OCI-LY7 (cell line): ENCODE measurements at regions not wholly inside any gene's neighbourhood (a gene's known extent, or its start where the extent isn't known, plus 50 kb on each side); places are given as distances from the start of the nearest gene placed in this dataset.

Experiments
- EZH2phosphoT487 ChIP-seq: fragments of 200-600 bp; sonication (generic); IDR thresholded peaks from 2 replicates; pipeline ENCODE4 v1.6.1; 2018; ENCODE audit warnings: low read depth, borderline replicate concordance, mild to moderate bottlenecking, mixed run types, antibody characterized with exemption, low read length, moderate library complexity, mixed read lengths
- TF ChIP-seq, protein P1 (sequence below): fragments of 200-600 bp; sonication (generic); conservative IDR thresholded peaks from 2 replicates; pipeline ENCODE4 v1.5.1; 2014; ENCODE audit warnings: mild to moderate bottlenecking, antibody characterized with exemption, low read length, moderate library complexity, mixed read lengths

DNA sequence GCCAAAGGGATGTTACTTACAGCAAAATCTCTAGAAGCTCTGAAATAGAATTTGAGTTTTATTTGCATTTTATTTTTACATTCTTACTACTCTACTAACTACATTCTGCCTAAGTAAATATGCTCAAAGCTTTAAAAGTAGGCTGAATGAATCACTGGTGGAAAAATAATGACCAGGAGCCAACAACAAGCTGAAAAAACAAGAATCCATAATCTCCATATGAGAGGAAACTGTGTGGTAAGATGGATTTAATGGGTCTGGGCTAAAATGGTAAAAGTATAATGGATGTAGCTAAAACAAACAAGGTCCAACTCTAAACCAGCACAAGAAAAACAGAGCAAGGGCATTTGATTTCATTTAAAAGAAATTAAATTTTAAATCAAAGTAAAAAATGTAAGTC, 525.8 kb upstream of the FTMT start:
- TF ChIP-seq, protein P1, sequence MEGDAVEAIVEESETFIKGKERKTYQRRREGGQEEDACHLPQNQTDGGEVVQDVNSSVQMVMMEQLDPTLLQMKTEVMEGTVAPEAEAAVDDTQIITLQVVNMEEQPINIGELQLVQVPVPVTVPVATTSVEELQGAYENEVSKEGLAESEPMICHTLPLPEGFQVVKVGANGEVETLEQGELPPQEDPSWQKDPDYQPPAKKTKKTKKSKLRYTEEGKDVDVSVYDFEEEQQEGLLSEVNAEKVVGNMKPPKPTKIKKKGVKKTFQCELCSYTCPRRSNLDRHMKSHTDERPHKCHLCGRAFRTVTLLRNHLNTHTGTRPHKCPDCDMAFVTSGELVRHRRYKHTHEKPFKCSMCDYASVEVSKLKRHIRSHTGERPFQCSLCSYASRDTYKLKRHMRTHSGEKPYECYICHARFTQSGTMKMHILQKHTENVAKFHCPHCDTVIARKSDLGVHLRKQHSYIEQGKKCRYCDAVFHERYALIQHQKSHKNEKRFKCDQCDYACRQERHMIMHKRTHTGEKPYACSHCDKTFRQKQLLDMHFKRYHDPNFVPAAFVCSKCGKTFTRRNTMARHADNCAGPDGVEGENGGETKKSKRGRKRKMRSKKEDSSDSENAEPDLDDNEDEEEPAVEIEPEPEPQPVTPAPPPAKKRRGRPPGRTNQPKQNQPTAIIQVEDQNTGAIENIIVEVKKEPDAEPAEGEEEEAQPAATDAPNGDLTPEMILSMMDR = no peak
- no peak for TF ChIP-seq EZH2phosphoT487
